Astrocyte (in vitro differentiated cells and primary cell): ENCODE measurements at regions not wholly inside any gene's neighbourhood (a gene's known extent, or its start where the extent isn't known, plus 50 kb on each side); places are given as distances from the start of the nearest gene placed in this dataset.

Experiments used
- CTCF ChIP-seq: IDR thresholded peaks from 2 replicates; pipeline ENCODE4 v1.5.1; 2011; ENCODE audit warnings: low read depth, mild to moderate bottlenecking, inconsistent platforms, low read length, moderate library complexity; ENCODE audit not compliant: insufficient read depth
- EZH2 ChIP-seq: IDR thresholded peaks from 2 replicates; pipeline ENCODE4 v1.6.1; 2012; ENCODE audit warnings: mild to moderate bottlenecking, low read length, inconsistent platforms; ENCODE audit not compliant: insufficient read depth

GRCh38 chr12:66043035-66043434 is 87.5 kb downstream of the LLPH start:
- TF ChIP-seq CTCF (no peak), EZH2 (no peak)
